ENCODE measurements at regions not wholly inside any gene's neighbourhood (a gene's known extent, or its start where the extent isn't known, plus 50 kb on each side); places are given as distances from the start of the nearest gene placed in this dataset.

- H3K79me2 ChIP-seq (ENCODE audit: control insufficient read depth, insufficient read depth, low read length) = no peaks in the 10 kb centered on the region
- H3K4me2 ChIP-seq (ENCODE audit: extremely low read depth, insufficient read depth, low read length) = no peak overlapping the region
- H3K4me1 ChIP-seq (ENCODE audit: control insufficient read depth, extremely low read depth, insufficient read depth, low read length) = no peaks in the 10 kb centered on the region
- H2AFZ ChIP-seq (ENCODE audit: low read length) = no peak overlapping the region
- H3K36me3 ChIP-seq (ENCODE audit: control insufficient read depth, insufficient read depth, low read length) = no peaks in the 10 kb centered on the region
- H3K9me3 ChIP-seq (ENCODE audit: control insufficient read depth, insufficient read depth, low read depth, low read length) = no peaks in the 10 kb centered on the region
- TF ChIP-seq CTCF (conservative IDR thresholded peaks at IDR 0.05 in 1 of 2, IDR thresholded peaks at IDR 0.05 in 1 of 2; ENCODE audit: low read depth in 1 of 2, low read length in 2 of 2) (no peak), EZH2 (IDR thresholded peaks at IDR 0.05; ENCODE audit: low read length, missing control alignments) (no peak)
- no peak overlapping the region for H3K4me3 ChIP-seq (replicated peaks in 1 of 4; ENCODE audit: control extremely low read depth in 1 of 4, insufficient read depth in 1 of 4, low read depth in 3 of 4, low read length in 4 of 4)
- H3K9ac ChIP-seq (ENCODE audit: insufficient read depth, low read length) = no peak overlapping the region
- H3K27me3 ChIP-seq (ENCODE audit: control insufficient read depth, insufficient read depth, low read length) = no peaks in the 10 kb centered on the region
- DNase-seq (ENCODE audit: low read depth in 2 of 2) = no peak
- no peaks in the 10 kb centered on the region for H4K20me1 ChIP-seq (ENCODE audit: control insufficient read depth, extremely low read depth, insufficient read depth, low read length)
- no peak overlapping the region for H3K27ac ChIP-seq (ENCODE audit: insufficient read depth, low read length)
Observed at GRCh38 chr13:85441975-85442374, 357.2 kb downstream of the SLITRK6 start.

GRCh38 chr13:85441364-85441763 is 357.9 kb downstream of the SLITRK6 start:
- no peak overlapping the region for H3K4me3 ChIP-seq (replicated peaks in 1 of 4; ENCODE audit: control extremely low read depth in 1 of 4, insufficient read depth in 1 of 4, low read depth in 3 of 4, low read length in 4 of 4)

GRCh38 chr13:85436029-85436428 is 363.2 kb downstream of the SLITRK6 start:
- no peaks in the 10 kb centered on the region for H3K79me2 ChIP-seq (ENCODE audit: control insufficient read depth, insufficient read depth, low read length)
- H4K20me1 ChIP-seq (ENCODE audit: control insufficient read depth, extremely low read depth, insufficient read depth, low read length) = no peaks in the 10 kb centered on the region
- TF ChIP-seq EZH2 (IDR thresholded peaks at IDR 0.05; ENCODE audit: low read length, missing control alignments) = no peak
- TF ChIP-seq CTCF (conservative IDR thresholded peaks at IDR 0.05 in 1 of 2, IDR thresholded peaks at IDR 0.05 in 1 of 2; ENCODE audit: low read depth in 1 of 2, low read length in 2 of 2) = no peak
- no peaks in the 10 kb centered on the region for H3K4me1 ChIP-seq (ENCODE audit: control insufficient read depth, extremely low read depth, insufficient read depth, low read length)
- no peaks in the 10 kb centered on the region for H3K27me3 ChIP-seq (ENCODE audit: control insufficient read depth, insufficient read depth, low read length)
- H3K36me3 ChIP-seq (ENCODE audit: control insufficient read depth, insufficient read depth, low read length) = no peaks in the 10 kb centered on the region
- H3K4me2 ChIP-seq (ENCODE audit: extremely low read depth, insufficient read depth, low read length) = no peak overlapping the region
- no peak overlapping the region for H3K9ac ChIP-seq (ENCODE audit: insufficient read depth, low read length)
- H3K9me3 ChIP-seq (ENCODE audit: control insufficient read depth, insufficient read depth, low read depth, low read length) = no peaks in the 10 kb centered on the region
- no peak overlapping the region for H3K4me3 ChIP-seq (replicated peaks in 1 of 4; ENCODE audit: control extremely low read depth in 1 of 4, insufficient read depth in 1 of 4, low read depth in 3 of 4, low read length in 4 of 4)
- DNase-seq (ENCODE audit: low read depth in 2 of 2) = no peak
- no peak overlapping the region for H2AFZ ChIP-seq (ENCODE audit: low read length)
- no peak overlapping the region for H3K27ac ChIP-seq (ENCODE audit: insufficient read depth, low read length)

More at GRCh38 chr13:85441364-85441763, 357.9 kb downstream of the SLITRK6 start:
- Histone ChIP-seq H3K79me2 (ENCODE audit: control insufficient read depth, insufficient read depth, low read length) (no peaks in the 10 kb centered on the region), H2AFZ (ENCODE audit: low read length) (no peak overlapping the region), H3K4me2 (ENCODE audit: extremely low read depth, insufficient read depth, low read length) (no peak overlapping the region), H3K27me3 (ENCODE audit: control insufficient read depth, insufficient read depth, low read length) (no peaks in the 10 kb centered on the region), H3K36me3 (ENCODE audit: control insufficient read depth, insufficient read depth, low read length) (no peaks in the 10 kb centered on the region), H3K27ac (ENCODE audit: insufficient read depth, low read length) (no peak overlapping the region), H3K9me3 (ENCODE audit: control insufficient read depth, insufficient read depth, low read depth, low read length) (no peaks in the 10 kb centered on the region), H3K9ac (ENCODE audit: insufficient read depth, low read length) (no peak overlapping the region), H4K20me1 (ENCODE audit: control insufficient read depth, extremely low read depth, insufficient read depth, low read length) (no peaks in the 10 kb centered on the region), H3K4me1 (ENCODE audit: control insufficient read depth, extremely low read depth, insufficient read depth, low read length) (no peaks in the 10 kb centered on the region)
- DNase-seq (ENCODE audit: low read depth in 2 of 2) = no peak
- TF ChIP-seq EZH2 (IDR thresholded peaks at IDR 0.05; ENCODE audit: low read length, missing control alignments) (no peak), CTCF (conservative IDR thresholded peaks at IDR 0.05 in 1 of 2, IDR thresholded peaks at IDR 0.05 in 1 of 2; ENCODE audit: low read depth in 1 of 2, low read length in 2 of 2) (no peak)
